ENCODE measurements at regions not wholly inside any gene's neighbourhood (a gene's known extent, or its start where the extent isn't known, plus 50 kb on each side); places are given as distances from the start of the nearest gene placed in this dataset.

DNA sequence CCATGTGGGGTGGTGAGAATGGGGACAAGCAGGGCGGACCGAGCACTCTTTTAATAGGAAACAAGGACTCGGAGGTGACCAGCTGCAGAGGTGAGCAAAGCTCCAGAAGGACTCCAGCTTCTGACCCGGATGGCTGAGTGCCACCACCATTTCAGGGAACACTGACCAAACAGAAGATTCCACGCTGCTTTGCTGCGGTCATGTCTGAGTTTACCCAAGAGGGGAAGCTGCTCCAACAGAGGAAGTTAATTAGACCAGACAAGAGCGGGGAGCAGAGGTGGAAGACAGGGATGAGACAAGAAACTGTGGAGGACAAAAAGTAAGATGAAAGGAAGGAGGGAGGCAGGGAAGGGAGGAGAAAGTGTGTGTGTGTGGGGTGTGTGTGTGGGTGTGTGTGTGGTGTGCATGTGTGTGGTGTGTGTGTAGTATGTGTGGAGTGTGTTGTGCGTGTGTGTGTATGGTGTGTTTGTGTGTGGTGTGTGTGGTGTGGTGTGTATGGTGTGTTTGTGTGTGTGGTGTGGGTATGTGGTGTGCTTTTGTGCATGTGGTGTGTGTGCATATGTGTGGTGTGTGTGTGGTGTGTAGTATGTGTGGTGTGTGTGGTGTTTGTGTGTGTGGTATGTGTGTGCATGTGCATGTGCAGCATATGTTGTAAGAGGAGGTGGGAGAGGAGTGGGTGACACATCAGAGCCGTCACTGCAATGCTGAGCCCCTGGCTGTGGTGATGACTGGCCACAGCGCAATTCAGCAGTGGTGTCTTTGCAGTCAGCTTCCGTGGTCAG lies 82.2 kb upstream of the AKIP1 start:
- no peaks in the 10 kb centered on the region for H3K9me3 ChIP-seq
- peaks cover 0 to 13% (median 0%) of the 10 kb centered on the region in 9 donors for H3K36me3 ChIP-seq
- no peak for ATAC-seq
- 86 to 92% (median 91%) methylated on average over 11 of the region's 11 CpGs for WGBS, 4 donors
- peaks cover 0 to 37% (median 17%) of the 10 kb centered on the region in 12 donors for H3K4me1 ChIP-seq
- DNase-seq = no peak
- no peak overlapping the region for H3K27ac ChIP-seq
- no peak overlapping the region for H3K4me3 ChIP-seq
- no peaks in the 10 kb centered on the region for H3K27me3 ChIP-seq
- intact Hi-C loops (cut with DNase I) = no loop called here
- TF ChIP-seq POLR2A (IDR thresholded peaks at IDR 0.05) = no peak

GRCh38 chr11:8829556-8829955 lies 81.4 kb upstream of the AKIP1 start:
- ATAC-seq = no peak
- Histone ChIP-seq H3K4me1 (peaks cover 0 to 42% (median 22%) of the 10 kb centered on the region in 12 donors), H3K27ac (no peak overlapping the region), H3K4me3 (no peak overlapping the region), H3K9me3 (no peaks in the 10 kb centered on the region), H3K36me3 (peaks cover 0 to 13% (median 0%) of the 10 kb centered on the region in 9 donors), H3K27me3 (no peaks in the 10 kb centered on the region)
- 85 to 89% (median 88%) methylated on average over 8 of the region's 8 CpGs for WGBS, 4 donors
- intact Hi-C loops (cut with DNase I) = no loop called here
- TF ChIP-seq POLR2A (IDR thresholded peaks at IDR 0.05) (no peak), CTCF (IDR thresholded peaks at IDR 0.05) (no peak)
- no peak for DNase-seq

DNA sequence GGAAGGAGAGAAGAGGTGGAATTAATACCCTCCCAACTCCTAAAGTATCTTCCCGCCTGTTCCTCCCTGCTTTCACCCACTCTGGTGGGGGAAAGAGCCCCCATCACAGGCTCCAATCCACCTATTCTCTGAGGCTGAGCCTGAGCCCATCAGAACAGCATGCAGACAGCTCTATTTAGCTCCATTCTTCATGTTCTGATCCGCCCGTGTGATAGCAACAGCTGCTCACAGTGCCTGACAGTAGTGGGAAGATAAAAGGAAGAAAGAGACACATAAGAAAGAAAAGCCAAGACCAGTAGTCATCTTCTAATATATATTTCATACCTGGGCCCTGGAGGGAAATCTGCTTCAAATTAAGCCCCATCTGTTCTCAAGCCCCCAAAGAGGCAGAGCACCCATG lies 80.3 kb upstream of the AKIP1 start:
- no peak for DNase-seq
- TF ChIP-seq CTCF (IDR thresholded peaks at IDR 0.05) = no peak
- no peak for TF ChIP-seq POLR2A (IDR thresholded peaks at IDR 0.05)
- Histone ChIP-seq H3K9me3 (no peaks in the 10 kb centered on the region), H3K4me3 (no peak overlapping the region), H3K27me3 (no peaks in the 10 kb centered on the region), H3K4me1 (peaks cover 0 to 42% (median 22%) of the 10 kb centered on the region in 12 donors), H3K27ac (no peak overlapping the region), H3K36me3 (peaks cover 0 to 13% (median 0%) of the 10 kb centered on the region in 9 donors)
- WGBS, 4 donors = 91 to 94% (median 92%) methylated on average over 3 of the region's 3 CpGs
- ATAC-seq = no peak
- intact Hi-C loops (cut with DNase I) = no loop called here

DNA sequence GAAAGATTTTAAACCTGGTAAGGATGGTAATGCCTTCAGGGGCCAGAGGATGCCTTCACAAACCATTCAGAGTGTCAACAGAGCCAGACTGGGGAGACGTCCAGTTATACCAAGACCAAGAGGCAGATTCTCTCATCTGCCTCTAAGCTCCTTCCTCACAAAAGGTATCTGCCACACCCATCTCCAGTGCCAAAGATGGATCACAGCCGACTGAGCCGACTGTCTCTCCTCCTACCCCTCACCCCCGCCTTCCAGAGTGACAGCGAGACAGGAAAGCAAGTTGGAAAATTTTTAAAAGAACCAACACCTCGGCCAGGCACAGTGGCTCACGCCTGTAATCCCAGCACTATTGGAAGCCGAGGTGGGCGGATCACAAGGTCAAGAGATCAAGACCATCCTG lies 79.1 kb upstream of the AKIP1 start:
- intact Hi-C loops (cut with DNase I) = no loop called here
- no peak for TF ChIP-seq CTCF (IDR thresholded peaks at IDR 0.05)
- no peak for TF ChIP-seq POLR2A (IDR thresholded peaks at IDR 0.05)
- Histone ChIP-seq H3K27me3 (no peaks in the 10 kb centered on the region), H3K4me3 (no peak overlapping the region), H3K27ac (peak overlapping the region in 1 of 12 donors; percentile 71), H3K4me1 (peaks cover 0 to 38% (median 21%) of the 10 kb centered on the region in 12 donors), H3K36me3 (peaks cover 0 to 13% (median 0%) of the 10 kb centered on the region in 9 donors), H3K9me3 (no peaks in the 10 kb centered on the region)
- DNase-seq (no peak), ATAC-seq (no peak)
- WGBS, 4 donors = 77 to 80% (median 79%) methylated on average over 9 of the region's 9 CpGs

All from heart left ventricle (tissue), 16 donors.